ENCODE measurements at regions not wholly inside any gene's neighbourhood (a gene's known extent, or its start where the extent isn't known, plus 50 kb on each side); places are given as distances from the start of the nearest gene placed in this dataset.

DNA sequence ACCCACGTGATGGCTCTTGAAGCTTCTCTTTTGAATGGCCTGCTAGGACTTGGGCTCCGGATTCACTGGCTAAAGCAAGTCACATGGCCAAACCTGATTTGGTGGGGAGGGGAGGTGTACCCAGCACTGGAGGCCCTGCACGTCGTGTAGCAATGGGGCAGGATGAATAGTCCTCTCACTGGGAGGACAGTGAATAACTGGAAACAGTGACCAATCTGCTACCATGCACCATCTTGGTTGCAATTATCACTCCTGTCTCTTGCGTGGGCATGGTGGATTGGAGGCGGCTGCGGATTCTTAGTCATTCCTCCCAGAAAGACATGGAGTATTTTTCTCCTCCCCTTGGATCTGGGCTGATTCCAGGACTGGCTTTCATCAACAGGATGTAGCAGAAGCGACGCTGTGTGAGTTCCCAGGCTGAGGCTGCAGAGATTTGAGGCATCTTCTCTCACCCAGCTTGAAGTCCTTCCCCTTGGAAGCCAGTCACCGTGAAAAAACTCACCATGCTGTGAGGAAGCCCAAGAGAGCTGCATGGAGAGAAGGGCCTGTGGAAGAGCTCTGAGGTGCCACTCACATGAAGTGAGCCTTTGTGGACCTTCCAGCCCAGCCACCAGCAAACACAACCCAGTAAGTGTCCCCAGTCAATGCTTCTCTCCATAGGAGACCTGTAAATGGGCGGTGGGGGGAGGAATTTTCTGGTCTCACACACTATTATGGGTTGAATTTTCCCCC, 70.4 kb downstream of the IGLL1 start:
- TF ChIP-seq, protein P1, sequence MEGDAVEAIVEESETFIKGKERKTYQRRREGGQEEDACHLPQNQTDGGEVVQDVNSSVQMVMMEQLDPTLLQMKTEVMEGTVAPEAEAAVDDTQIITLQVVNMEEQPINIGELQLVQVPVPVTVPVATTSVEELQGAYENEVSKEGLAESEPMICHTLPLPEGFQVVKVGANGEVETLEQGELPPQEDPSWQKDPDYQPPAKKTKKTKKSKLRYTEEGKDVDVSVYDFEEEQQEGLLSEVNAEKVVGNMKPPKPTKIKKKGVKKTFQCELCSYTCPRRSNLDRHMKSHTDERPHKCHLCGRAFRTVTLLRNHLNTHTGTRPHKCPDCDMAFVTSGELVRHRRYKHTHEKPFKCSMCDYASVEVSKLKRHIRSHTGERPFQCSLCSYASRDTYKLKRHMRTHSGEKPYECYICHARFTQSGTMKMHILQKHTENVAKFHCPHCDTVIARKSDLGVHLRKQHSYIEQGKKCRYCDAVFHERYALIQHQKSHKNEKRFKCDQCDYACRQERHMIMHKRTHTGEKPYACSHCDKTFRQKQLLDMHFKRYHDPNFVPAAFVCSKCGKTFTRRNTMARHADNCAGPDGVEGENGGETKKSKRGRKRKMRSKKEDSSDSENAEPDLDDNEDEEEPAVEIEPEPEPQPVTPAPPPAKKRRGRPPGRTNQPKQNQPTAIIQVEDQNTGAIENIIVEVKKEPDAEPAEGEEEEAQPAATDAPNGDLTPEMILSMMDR (IDR thresholded peaks at IDR 0.05; ENCODE audit: low read depth, low read length) = no peak
- H3K4me3 ChIP-seq (ENCODE audit: low read depth, low read length) = no peak overlapping the region

DNA sequence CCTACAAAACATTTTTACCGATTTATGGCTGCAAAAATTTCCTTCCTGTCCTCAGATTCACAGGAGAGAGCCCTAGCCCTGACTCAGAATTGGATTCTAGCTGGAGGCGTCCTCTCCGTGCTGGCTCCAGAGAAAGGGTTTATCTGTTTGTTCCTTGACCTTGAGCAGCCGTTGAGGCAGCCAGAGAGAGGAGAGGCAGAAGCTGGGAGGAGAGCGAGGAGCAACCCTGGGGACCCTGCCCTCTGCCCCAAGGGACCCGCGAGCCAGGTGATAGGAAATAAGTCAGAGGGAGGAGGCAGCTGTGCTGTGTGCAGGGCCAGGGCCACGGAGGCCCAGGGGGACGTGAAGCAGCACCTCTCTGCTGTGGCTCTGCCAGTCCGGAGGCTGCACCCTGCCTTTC, 75.6 kb downstream of the IGLL1 start:
- H3K4me3 ChIP-seq (ENCODE audit: low read depth, low read length) = no peak overlapping the region
- TF ChIP-seq, protein P1 (IDR thresholded peaks at IDR 0.05; ENCODE audit: low read depth, low read length) = no peak

DNA sequence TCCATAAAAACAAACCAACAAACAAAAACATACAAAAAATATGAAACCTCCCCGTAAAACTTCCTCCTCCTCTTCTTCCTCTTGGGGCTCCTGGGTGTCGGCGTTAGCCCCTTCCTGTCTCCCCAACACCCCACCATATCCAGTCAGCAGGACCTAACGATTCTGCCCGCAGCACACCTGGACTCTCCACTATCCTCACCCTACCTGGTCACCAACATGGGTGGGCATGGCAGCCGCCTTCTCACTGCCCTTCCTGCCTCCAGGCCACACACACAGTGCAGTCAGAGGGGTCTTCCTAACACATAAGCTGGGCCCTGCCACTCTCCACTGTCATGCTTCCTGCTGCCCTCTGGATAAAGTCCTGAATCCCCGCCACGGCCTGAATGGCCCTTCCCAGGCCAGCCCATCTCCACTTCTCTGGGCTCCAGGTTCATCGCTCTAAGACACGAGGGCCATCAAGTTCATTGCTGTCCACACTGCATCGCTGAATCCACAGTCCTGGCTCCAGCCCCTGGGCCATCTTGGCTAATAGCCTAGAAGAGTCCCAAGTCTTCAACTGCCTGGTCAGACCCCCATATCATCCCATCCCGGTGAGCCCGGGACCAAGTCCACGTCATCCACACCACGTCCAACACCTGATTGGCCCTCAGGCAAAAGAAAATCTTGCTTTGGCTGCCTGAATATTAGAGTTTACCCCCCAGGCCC, 76.2 kb downstream of the IGLL1 start:
- H3K4me3 ChIP-seq (ENCODE audit: low read depth, low read length) = no peak overlapping the region
- TF ChIP-seq, protein P1 (IDR thresholded peaks at IDR 0.05; ENCODE audit: low read depth, low read length) = no peak

DNA sequence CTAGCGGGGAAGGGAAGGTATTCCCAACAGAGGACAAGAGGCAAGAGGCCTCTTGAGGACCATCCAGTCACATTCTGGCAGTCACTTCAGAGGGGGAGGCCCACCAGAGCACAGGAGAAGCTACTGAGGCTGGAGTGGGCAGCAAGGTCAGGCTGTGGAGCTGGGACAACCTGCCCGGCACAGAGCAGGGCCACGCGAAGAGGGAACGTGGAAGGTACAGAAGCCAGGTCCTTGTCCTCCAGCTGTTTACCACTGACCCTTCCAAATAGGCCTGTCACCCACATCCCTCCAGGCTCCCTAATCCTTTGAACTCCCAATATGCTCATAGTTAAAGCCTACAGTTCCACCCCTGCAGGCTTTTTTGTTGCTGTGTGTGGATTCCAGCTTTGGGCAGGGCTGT, 76.9 kb downstream of the IGLL1 start:
- TF ChIP-seq, protein P1 (IDR thresholded peaks at IDR 0.05; ENCODE audit: low read depth, low read length) = no peak
- H3K4me3 ChIP-seq (ENCODE audit: low read depth, low read length) = no peak overlapping the region

DNA sequence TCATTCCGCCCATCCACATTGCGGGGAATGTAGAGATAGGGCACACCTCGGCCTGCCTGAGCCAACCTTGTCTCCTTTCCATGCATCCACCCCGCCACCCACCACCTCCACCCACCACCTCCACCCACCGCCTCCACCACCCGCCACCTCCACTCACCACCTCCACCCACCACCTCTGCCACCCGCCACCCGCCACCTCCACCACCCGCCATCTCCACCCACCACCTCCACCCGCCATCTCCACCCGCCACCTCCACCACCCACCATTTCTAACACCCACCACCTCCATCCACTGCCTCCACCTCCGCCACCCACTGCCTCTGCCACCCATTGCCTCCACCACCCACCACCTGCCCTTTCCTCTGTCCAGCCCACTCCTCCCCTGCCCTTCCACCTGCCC, 78.4 kb downstream of the IGLL1 start:
- TF ChIP-seq, protein P1 (IDR thresholded peaks at IDR 0.05; ENCODE audit: low read depth, low read length) = no peak
- no peak overlapping the region for H3K4me3 ChIP-seq (ENCODE audit: low read depth, low read length)

DNA sequence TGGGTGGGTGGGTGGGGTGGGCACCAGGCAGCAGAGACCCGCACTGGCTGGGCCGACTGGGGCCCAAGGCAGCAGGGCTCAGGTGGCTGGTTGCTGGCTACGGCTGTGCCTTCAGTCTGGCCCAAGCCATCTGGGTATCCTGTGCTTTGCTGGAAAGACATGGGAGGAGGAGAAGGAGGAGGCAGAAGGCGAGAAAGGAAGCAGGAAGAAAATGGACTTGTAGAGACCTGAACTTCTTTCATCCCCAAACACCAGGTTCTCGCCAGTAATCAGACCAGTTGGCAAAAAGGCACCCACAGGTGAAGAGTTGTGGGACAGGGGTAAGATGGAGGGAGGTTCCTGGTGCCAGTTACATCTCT, 78.8 kb downstream of the IGLL1 start:
- TF ChIP-seq, protein P1 (IDR thresholded peaks at IDR 0.05; ENCODE audit: low read depth, low read length) = no peak

DNA sequence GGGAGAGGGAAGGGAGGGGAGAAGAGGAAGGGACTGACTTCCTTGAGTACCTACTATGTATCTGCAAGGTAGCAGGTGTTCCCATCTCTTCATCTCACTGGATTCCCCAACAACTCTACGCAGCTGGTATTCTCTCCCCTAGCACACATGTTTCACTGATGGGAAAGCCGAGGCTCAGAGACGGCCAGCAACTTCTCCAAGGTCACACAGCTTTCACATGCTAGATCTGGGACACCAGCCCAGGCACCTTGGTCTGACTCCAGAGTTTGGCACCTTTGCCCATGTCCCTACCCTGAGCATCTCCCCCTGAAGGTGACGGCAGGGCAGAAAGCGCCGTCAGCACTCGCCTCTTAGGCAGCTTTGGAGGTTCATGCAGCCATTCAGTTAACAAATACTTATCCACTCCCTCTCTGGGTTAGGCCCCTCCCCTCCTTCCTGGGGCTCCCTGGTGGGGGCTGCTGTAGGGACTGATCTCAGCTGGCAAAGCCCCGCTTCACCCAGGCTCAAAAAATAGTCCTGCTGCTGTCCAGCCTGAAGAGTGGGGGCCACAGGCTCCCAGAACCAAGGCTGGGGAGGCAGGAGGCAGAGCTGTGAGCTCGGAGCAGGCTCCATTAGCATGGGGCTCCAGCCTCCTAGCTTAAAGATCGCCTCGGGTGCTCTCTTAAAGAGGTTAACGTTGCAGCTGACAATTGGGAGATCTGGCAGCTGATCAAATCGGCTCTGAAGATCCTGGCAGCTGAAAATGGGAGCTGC, 79.4 kb downstream of the IGLL1 start:
- TF ChIP-seq, protein P1 (IDR thresholded peaks at IDR 0.05; ENCODE audit: low read depth, low read length) = no peak
- H3K4me3 ChIP-seq (ENCODE audit: low read depth, low read length) = no peak overlapping the region

More for the DNA sequence above, 78.8 kb downstream of the IGLL1 start:
- H3K4me3 ChIP-seq (ENCODE audit: low read depth, low read length) = no peak overlapping the region

All from WI38 (cell line).